WTC11 (cell line): ENCODE measurements at regions not wholly inside any gene's neighbourhood (a gene's known extent, or its start where the extent isn't known, plus 50 kb on each side); places are given as distances from the start of the nearest gene placed in this dataset.

ENCODE experiments used
- ATAC-seq: fragments of 200-7000 bp; cut with Tn5 transposase; 2 replicates; pipeline ENCODE4 v1.10.0; 2021; ENCODE audit warnings: mild to moderate bottlenecking, moderate library complexity
- CTCF ChIA-PET: fragments of 300-600 bp; sonication (Branson Sonifier 250); formaldehyde crosslinking; loops from one replicate; lab custom pipeline; 2021; ENCODE audit warnings: antibody characterized with exemption; lab: Charles Lee
- POLR2A ChIA-PET: fragments of 350-600 bp; sonication (Branson Sonifier 250); formaldehyde crosslinking; loops from one replicate; lab custom pipeline; 2021; ENCODE audit warnings: antibody characterized with exemption; lab: Charles Lee
- DNase-seq: peaks from one replicate; pipeline ENCODE4 v3.0.0; 2021; ENCODE audit warnings: low spot score
- H3K27ac Mint-ChIP-seq: 2 replicates; pipeline ENCODE4 v1.8.0; 2021; ENCODE audit warnings: mixed read lengths
- H3K27me3 Mint-ChIP-seq: 2 replicates; pipeline ENCODE4 v1.8.0; 2021; ENCODE audit warnings: low read depth, mild to moderate bottlenecking, moderate library complexity, mixed read lengths
- H3K36me3 Mint-ChIP-seq: 2 replicates; pipeline ENCODE4 v1.8.0; 2021; ENCODE audit warnings: mixed read lengths
- H3K4me1 Mint-ChIP-seq: 2 replicates; pipeline ENCODE4 v1.8.0; 2022; ENCODE audit warnings: mixed read lengths
- H3K4me3 Mint-ChIP-seq: 2 replicates; pipeline ENCODE4 v1.8.0; 2021; ENCODE audit warnings: mild to moderate bottlenecking, moderate library complexity, mixed read lengths
- H3K9me3 Mint-ChIP-seq: 2 replicates; pipeline ENCODE4 v1.8.0; 2021; ENCODE audit warnings: mixed read lengths
- ATF1 ChIP-seq: sonication (generic); formaldehyde crosslinking; IDR thresholded peaks from 2 replicates; pipeline ENCODE4 v1.8.1; 2023; ENCODE audit warnings: mild to moderate bottlenecking, moderate library complexity, missing genetic modification reagents
- CREM ChIP-seq: sonication (generic); formaldehyde crosslinking; IDR thresholded peaks from 2 replicates; pipeline ENCODE4 v1.8.1; 2022; ENCODE audit warnings: mild to moderate bottlenecking, missing genetic modification reagents, moderate library complexity
- ETV6 ChIP-seq: sonication (generic); formaldehyde crosslinking; IDR thresholded peaks from 2 replicates; pipeline ENCODE4 v1.8.1; 2022; ENCODE audit warnings: mild to moderate bottlenecking, missing genetic modification reagents
- FOXJ3 ChIP-seq: sonication (generic); formaldehyde crosslinking; IDR thresholded peaks from 2 replicates; pipeline ENCODE4 v1.9.0; 2021; ENCODE audit warnings: missing genetic modification reagents, mild to moderate bottlenecking, borderline replicate concordance
- FOXK1 ChIP-seq: sonication (generic); formaldehyde crosslinking; IDR thresholded peaks from 2 replicates; pipeline ENCODE4 v1.8.0; 2022; ENCODE audit warnings: mild to moderate bottlenecking, moderate library complexity, missing genetic modification reagents
- GTF2I ChIP-seq: fragments of 250-450 bp; sonication (Bioruptor Pico); conservative IDR thresholded peaks from 2 replicates; pipeline ENCODE4 v1.4.0; 2021; ENCODE audit warnings: mild to moderate bottlenecking
- IRF1 ChIP-seq: sonication (generic); formaldehyde crosslinking; IDR thresholded peaks from 2 replicates; pipeline ENCODE4 v1.8.0; 2023; ENCODE audit warnings: missing genetic modification reagents
- MXD4 ChIP-seq: fragments of 250-450 bp; sonication (Bioruptor Pico); IDR thresholded peaks from 2 replicates; pipeline ENCODE4 v1.8.0; 2021; ENCODE audit warnings: mild to moderate bottlenecking, moderate library complexity, borderline replicate concordance
- NR2C2 ChIP-seq: sonication (generic); formaldehyde crosslinking; IDR thresholded peaks from 2 replicates; pipeline ENCODE4 v1.8.0; 2022; ENCODE audit warnings: mild to moderate bottlenecking, missing genetic modification reagents
- SMAD3 ChIP-seq: sonication (generic); formaldehyde crosslinking; IDR thresholded peaks from 2 replicates; pipeline ENCODE4 v1.8.0; 2022; ENCODE audit warnings: missing genetic modification reagents, mild to moderate bottlenecking, borderline replicate concordance
- SP1 ChIP-seq: sonication (generic); formaldehyde crosslinking; conservative IDR thresholded peaks from 2 replicates; pipeline ENCODE4 v1.8.1; 2022; ENCODE audit warnings: missing genetic modification reagents
- ZNF317 ChIP-seq: sonication (generic); formaldehyde crosslinking; IDR thresholded peaks from 2 replicates; pipeline ENCODE4 v1.8.1; 2023; ENCODE audit warnings: low read depth, mild to moderate bottlenecking, moderate library complexity, missing genetic modification reagents, borderline replicate concordance
- ZSCAN18 ChIP-seq: fragments of 250-450 bp; sonication (Bioruptor Pico); IDR thresholded peaks from 2 replicates; pipeline ENCODE4 v2.1.2; 2022; ENCODE audit warnings: mild to moderate bottlenecking, moderate library complexity
- TF ChIP-seq, protein P1 (sequence below): sonication (generic); formaldehyde crosslinking; IDR thresholded peaks from 2 replicates; pipeline ENCODE4 v1.8.0; 2022; ENCODE audit warnings: missing genetic modification reagents
- TF ChIP-seq, protein P2 (sequence below): sonication (generic); formaldehyde crosslinking; IDR thresholded peaks from 2 replicates; pipeline ENCODE4 v1.8.1; 2023; ENCODE audit warnings: mild to moderate bottlenecking, missing genetic modification reagents
- TF ChIP-seq, protein P3 (sequence below): sonication (generic); formaldehyde crosslinking; IDR thresholded peaks from 2 replicates; pipeline ENCODE4 v1.8.1; 2022; ENCODE audit warnings: low read depth, missing genetic modification reagents, borderline replicate concordance
- TF ChIP-seq, protein P4 (sequence below): fragments of 250-450 bp; sonication (Bioruptor Pico); conservative IDR thresholded peaks from 2 replicates; pipeline ENCODE4 v1.9.0; 2021; ENCODE audit warnings: mild to moderate bottlenecking
- TF ChIP-seq, protein P5 (sequence below): fragments of 250-450 bp; sonication (Bioruptor Pico); IDR thresholded peaks from 2 replicates; pipeline ENCODE4 v1.9.0; 2021; ENCODE audit warnings: mild to moderate bottlenecking, borderline replicate concordance

GRCh38 chr10:78577712-78578111 is 491.1 kb upstream of the ZMIZ1 start:
- Mint-ChIP-seq H3K4me3 (no peak overlapping the region), H3K27me3 (no peaks in the 10 kb centered on the region; the same call in 1 of the 2 replicates), H3K4me1 (peaks cover 8% of the 10 kb centered on the region), H3K27ac (no peak overlapping the region), H3K36me3 (no peaks in the 10 kb centered on the region), H3K9me3 (no peaks in the 10 kb centered on the region; the same call in 1 of the 2 replicates)
- ATAC-seq (peak; percentile 59), DNase-seq (no peak)
- POLR2A ChIA-PET: no interaction called here
- TF ChIP-seq, protein P1, sequence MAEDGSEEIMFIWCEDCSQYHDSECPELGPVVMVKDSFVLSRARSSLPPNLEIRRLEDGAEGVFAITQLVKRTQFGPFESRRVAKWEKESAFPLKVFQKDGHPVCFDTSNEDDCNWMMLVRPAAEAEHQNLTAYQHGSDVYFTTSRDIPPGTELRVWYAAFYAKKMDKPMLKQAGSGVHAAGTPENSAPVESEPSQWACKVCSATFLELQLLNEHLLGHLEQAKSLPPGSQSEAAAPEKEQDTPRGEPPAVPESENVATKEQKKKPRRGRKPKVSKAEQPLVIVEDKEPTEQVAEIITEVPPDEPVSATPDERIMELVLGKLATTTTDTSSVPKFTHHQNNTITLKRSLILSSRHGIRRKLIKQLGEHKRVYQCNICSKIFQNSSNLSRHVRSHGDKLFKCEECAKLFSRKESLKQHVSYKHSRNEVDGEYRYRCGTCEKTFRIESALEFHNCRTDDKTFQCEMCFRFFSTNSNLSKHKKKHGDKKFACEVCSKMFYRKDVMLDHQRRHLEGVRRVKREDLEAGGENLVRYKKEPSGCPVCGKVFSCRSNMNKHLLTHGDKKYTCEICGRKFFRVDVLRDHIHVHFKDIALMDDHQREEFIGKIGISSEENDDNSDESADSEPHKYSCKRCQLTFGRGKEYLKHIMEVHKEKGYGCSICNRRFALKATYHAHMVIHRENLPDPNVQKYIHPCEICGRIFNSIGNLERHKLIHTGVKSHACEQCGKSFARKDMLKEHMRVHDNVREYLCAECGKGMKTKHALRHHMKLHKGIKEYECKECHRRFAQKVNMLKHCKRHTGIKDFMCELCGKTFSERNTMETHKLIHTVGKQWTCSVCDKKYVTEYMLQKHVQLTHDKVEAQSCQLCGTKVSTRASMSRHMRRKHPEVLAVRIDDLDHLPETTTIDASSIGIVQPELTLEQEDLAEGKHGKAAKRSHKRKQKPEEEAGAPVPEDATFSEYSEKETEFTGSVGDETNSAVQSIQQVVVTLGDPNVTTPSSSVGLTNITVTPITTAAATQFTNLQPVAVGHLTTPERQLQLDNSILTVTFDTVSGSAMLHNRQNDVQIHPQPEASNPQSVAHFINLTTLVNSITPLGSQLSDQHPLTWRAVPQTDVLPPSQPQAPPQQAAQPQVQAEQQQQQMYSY (CRISPR knock-in tag): no peak
- TF ChIP-seq ZNF317 (CRISPR knock-in tag) (no peak), FOXK1 (CRISPR knock-in tag) (no peak), ATF1 (CRISPR knock-in tag) (no peak), CREM (no peak), ETV6 (CRISPR knock-in tag) (no peak)
- TF ChIP-seq, protein P2, sequence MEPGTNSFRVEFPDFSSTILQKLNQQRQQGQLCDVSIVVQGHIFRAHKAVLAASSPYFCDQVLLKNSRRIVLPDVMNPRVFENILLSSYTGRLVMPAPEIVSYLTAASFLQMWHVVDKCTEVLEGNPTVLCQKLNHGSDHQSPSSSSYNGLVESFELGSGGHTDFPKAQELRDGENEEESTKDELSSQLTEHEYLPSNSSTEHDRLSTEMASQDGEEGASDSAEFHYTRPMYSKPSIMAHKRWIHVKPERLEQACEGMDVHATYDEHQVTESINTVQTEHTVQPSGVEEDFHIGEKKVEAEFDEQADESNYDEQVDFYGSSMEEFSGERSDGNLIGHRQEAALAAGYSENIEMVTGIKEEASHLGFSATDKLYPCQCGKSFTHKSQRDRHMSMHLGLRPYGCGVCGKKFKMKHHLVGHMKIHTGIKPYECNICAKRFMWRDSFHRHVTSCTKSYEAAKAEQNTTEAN (CRISPR knock-in tag): no peak
- TF ChIP-seq, protein P3, sequence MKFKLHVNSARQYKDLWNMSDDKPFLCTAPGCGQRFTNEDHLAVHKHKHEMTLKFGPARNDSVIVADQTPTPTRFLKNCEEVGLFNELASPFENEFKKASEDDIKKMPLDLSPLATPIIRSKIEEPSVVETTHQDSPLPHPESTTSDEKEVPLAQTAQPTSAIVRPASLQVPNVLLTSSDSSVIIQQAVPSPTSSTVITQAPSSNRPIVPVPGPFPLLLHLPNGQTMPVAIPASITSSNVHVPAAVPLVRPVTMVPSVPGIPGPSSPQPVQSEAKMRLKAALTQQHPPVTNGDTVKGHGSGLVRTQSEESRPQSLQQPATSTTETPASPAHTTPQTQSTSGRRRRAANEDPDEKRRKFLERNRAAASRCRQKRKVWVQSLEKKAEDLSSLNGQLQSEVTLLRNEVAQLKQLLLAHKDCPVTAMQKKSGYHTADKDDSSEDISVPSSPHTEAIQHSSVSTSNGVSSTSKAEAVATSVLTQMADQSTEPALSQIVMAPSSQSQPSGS (CRISPR knock-in tag): no peak
- TF ChIP-seq, protein P4, sequence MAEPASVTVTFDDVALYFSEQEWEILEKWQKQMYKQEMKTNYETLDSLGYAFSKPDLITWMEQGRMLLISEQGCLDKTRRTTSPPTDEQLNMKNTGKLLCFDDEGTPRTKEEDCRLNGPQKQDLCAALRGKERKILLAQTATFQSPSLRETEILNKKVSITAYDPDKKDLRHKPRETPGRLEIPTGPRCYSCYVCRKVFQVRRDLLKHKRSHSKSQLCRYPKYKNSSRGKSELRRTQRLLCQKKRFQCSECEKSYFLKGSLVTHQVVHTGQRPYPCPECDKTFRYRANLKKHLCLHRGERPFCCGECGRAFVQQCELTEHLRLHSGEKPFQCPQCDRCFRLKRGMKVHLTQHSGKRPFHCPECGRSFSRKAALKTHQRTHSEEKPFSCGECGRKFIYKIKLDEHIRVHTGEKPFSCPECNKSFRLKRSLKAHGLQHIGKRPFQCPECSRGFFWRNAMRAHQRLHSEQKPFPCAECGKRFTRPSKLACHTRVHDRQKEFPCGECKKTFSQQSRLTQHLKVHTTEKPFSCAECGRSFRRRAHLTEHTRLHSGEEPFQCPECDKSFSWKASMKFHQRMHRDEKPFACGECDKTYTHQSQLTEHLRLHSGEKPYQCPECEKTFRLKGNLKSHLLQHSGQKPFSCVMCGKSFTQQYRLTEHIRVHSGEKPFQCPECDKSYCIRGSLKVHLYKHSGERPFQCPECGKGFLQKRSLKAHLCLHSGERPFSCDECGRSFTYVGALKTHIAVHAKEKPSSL (CRISPR knock-in tag): no peak
- CTCF ChIA-PET: no interaction called here

DNA sequence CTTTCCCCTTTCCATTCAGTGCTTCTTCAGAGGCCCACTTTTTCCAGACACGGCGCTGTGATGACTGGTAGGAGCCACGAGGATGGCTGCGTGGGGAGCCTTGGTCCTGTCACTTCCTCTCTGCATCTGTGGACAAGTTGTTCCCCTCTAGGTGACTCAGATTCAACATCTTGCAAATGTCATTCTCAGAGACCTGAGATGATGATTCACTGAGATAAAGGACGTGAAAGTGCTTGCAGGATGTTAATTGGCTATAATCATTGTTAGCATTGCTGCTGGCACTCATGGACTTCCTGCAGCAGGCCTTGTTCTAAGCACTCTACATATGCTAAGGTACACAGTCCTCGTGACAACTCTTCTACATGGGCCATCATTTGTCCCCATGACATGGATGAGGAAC is 489.8 kb upstream of the ZMIZ1 start:
- ATAC-seq (no peak), DNase-seq (no peak)
- H3K36me3 Mint-ChIP-seq: no peaks in the 10 kb centered on the region
- CTCF ChIA-PET: no interaction called here
- H3K27me3 Mint-ChIP-seq: peaks cover 2% of the 10 kb centered on the region; the same call in 1 of the 2 replicates
- no peak overlapping the region for H3K27ac Mint-ChIP-seq
- no peak overlapping the region for H3K4me3 Mint-ChIP-seq
- POLR2A ChIA-PET: no interaction called here
- H3K9me3 Mint-ChIP-seq: no peaks in the 10 kb centered on the region
- peaks cover 8% of the 10 kb centered on the region for H3K4me1 Mint-ChIP-seq
- TF ChIP-seq GTF2I (CRISPR knock-in tag) (no peak), IRF1 (CRISPR knock-in tag) (no peak), ZSCAN18 (no peak), MXD4 (CRISPR knock-in tag) (no peak), SMAD3 (no peak), FOXJ3 (CRISPR knock-in tag) (no peak), NR2C2 (CRISPR knock-in tag) (no peak), SP1 (CRISPR knock-in tag) (no peak)
- TF ChIP-seq, protein P3 (CRISPR knock-in tag): no peak
- TF ChIP-seq, protein P5, sequence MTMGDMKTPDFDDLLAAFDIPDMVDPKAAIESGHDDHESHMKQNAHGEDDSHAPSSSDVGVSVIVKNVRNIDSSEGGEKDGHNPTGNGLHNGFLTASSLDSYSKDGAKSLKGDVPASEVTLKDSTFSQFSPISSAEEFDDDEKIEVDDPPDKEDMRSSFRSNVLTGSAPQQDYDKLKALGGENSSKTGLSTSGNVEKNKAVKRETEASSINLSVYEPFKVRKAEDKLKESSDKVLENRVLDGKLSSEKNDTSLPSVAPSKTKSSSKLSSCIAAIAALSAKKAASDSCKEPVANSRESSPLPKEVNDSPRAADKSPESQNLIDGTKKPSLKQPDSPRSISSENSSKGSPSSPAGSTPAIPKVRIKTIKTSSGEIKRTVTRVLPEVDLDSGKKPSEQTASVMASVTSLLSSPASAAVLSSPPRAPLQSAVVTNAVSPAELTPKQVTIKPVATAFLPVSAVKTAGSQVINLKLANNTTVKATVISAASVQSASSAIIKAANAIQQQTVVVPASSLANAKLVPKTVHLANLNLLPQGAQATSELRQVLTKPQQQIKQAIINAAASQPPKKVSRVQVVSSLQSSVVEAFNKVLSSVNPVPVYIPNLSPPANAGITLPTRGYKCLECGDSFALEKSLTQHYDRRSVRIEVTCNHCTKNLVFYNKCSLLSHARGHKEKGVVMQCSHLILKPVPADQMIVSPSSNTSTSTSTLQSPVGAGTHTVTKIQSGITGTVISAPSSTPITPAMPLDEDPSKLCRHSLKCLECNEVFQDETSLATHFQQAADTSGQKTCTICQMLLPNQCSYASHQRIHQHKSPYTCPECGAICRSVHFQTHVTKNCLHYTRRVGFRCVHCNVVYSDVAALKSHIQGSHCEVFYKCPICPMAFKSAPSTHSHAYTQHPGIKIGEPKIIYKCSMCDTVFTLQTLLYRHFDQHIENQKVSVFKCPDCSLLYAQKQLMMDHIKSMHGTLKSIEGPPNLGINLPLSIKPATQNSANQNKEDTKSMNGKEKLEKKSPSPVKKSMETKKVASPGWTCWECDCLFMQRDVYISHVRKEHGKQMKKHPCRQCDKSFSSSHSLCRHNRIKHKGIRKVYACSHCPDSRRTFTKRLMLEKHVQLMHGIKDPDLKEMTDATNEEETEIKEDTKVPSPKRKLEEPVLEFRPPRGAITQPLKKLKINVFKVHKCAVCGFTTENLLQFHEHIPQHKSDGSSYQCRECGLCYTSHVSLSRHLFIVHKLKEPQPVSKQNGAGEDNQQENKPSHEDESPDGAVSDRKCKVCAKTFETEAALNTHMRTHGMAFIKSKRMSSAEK: no peak
